HG03460 (cell line): ENCODE measurements at regions not wholly inside any gene's neighbourhood (a gene's known extent, or its start where the extent isn't known, plus 50 kb on each side); places are given as distances from the start of the nearest gene placed in this dataset.

ENCODE experiments used
- ATAC-seq: cut with Tn5 transposase; IDR thresholded peaks from one replicate; pipeline ENCODE4 v1.9.1; 2021; ENCODE audit not compliant: unreplicated experiment

DNA sequence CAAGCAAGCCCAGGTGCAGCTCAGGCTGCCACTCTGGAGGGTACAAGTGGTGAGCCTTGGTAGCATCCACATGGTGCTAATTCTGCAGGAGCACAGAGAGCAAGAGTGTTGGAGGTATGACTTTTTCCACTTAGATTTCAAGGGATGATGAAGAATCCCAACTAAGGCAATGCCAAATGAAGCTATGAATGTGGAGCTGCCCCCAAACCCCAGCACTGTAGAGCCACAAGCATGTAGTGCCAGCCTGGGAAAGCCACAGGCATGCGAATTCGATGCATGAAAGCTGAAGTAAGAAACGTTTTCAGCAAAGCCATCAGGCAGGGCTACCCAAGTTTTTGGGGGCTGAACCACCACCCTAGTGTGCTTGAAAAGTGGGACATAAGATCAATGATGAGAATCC lies 251.1 kb downstream of the HAO1 start:
- ATAC-seq, result no peak

DNA sequence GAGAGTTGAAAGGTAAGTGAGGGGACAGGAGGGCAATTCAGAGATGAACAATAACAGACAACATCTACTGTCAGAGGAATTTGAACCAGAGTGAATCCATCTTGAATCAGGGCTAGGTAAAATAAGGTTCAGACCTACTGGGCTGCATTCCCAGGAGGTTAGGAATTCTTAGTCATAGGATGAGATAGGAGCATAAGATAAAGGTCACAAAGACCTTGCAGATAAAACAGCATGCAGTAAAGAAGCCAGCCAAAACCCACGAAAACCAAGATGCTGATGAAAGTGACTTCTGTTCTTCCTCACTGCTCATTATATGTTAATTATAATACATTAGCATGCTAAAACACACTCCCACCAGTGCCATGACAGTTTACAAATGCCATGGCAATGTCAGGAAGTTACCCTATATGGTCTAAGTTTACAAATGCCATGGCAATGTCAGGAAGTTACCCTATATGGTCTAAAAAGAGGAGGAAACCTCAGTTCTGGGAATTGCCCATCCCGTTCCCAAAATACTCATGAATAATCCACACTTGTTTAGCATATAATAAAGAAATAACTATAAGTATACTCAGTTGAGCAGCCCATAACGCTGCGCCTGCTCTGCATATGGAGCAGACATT lies 248.5 kb downstream of the HAO1 start:
- no peak for ATAC-seq

DNA sequence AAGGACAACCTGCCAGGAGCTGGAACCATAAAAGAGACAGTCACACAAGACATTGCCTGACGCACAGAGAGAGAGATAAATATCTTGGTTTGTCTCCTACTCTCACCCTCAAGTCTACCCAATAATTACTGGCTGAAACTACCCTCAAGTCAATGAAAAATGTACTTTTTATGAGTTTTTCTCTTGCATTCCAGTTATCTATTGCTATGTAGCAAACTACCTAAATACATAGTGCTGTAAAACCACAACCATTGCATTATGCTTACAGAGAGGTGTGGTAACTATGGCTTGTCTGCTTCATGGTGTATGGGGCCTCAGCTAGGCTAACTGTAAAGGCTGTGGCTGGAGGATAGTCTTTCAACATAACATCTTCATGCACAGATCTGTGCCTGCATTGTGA lies 247.8 kb downstream of the HAO1 start:
- ATAC-seq, result no peak

DNA sequence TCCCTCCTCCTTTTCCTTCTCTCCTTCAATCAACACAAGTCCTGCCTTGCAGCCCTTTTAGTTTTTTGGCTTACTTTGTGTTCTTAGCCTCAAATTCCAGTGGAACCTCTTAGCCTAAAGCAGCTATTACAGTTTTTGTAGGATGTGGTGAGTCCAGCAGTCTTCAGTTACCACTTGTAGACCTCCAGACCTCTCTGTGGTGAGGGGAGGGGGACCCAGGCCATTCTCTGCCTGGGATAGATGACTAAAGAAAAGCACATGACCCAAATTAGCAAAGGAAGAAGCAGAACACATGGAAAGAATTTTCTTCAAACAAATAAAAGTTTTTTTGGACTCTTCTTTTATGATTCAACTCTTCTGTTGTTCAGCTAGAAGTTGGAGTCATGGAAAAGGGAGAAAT lies 246.5 kb downstream of the HAO1 start:
- no peak for ATAC-seq

DNA sequence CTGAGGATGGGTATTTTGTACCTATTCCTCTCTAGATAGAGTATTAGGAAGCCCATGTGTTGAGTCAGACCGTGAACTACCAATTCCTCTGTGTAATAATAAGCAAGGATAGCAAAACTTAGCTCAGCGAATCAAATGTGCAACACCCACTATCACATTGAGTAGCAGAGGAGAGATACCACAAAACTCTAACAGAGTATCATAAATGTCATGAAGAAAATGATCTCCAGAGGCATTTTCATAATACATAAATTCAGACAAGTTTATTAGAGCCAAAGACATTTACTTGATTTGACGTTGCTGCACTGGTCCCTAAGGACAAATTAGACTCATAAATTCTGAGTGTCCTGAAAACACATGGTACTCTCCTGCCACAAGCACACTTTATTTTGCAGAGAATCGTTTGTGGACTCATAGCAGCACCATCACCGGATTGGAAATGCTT lies 245.2 kb downstream of the HAO1 start:
- ATAC-seq, result no peak

DNA sequence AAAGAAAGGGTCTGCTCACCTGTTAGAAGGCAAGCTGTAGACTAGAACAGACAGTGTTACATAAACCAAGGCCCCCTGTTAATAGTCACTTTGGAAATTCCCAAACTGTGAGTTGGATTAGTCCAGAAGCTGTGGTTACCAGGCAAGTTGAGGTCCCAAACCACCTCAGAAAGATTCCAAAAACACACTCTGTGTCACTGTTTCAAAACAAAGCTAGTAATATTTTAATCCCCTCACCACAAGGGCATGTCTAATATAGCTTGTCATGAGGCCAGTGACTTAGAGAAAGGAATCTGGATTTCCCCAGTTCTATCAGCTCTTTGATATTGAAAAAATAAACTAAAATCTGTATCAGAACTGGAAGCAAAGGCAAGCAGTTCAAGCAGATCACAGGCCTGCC lies 244.6 kb downstream of the HAO1 start:
- ATAC-seq, result no peak

DNA sequence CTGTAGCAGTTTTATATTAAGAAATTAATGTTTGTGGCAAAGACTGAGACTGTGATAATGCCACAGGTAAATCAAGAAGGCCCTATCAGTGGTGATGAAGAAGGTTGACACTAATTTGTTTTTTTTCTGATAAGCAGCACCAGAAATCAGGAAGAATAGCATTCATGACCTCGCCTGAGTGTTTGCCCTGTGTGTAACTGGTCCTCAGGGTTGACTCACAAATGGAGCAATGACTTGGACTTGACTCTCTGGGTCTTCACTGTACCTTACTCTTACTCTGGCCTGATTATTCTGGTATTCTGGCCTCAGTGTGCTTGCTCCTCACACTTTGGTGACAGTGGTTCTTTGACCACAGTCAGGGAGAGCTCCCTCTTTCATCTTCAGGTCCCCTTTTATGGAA lies 243.9 kb downstream of the HAO1 start:
- no peak for ATAC-seq

DNA sequence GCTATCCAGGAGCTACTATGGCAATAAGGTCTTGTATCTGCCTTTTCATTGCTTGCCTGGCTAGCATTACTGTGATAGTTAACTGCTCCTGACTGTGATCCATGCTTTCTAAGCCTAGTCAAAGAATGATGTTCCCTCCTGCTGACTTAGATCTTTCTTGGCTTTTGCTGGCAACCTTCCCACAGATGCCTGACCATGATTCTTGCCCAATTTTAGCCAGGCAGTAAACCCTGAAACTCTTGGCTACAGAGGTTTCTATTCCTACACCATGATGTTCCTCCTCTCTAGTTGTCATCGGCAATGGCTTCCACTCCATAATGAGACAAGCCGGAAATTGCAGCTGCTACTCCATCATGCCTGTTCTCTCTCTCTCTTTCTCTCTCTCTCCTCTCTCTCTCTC lies 238.1 kb downstream of the HAO1 start:
- ATAC-seq, result no peak

DNA sequence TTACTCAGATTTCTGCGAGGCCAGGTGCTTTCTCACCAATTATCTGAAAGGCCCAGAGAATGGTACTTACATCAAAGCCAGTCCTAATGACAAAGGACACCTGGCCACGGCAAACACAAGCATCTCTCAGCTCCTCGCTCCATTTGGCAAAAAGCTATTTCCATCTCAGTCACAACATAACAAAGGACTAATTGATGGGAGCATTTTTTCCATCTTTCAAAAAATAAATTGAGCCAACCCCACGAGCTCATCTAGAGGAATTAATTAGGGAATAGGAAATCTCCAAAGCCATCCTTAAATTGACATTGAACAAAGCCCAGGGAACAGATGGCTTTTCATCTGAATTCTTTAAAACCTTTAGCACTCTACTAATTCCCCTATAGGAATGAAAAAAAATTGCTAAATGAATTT lies 236.7 kb downstream of the HAO1 start:
- no peak for ATAC-seq

DNA sequence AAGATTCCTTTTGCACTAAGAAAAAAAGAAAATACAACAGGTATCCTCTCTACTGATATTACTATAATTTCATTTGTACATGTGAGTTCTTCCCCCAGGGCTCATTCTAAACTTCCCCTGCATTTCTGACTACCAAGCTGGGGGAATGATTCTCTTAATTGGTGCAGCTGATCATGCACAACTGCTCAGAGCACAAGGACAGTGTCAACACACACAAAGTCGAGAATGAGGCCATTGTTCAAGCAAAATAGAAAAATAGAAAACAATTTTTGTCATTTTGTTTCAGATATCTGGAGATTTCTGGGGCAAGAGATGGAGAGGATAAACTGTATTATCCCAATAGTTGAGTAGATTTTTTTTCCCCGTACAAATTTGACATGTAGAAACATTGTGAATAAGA lies 236.3 kb downstream of the HAO1 start:
- no peak for ATAC-seq

DNA sequence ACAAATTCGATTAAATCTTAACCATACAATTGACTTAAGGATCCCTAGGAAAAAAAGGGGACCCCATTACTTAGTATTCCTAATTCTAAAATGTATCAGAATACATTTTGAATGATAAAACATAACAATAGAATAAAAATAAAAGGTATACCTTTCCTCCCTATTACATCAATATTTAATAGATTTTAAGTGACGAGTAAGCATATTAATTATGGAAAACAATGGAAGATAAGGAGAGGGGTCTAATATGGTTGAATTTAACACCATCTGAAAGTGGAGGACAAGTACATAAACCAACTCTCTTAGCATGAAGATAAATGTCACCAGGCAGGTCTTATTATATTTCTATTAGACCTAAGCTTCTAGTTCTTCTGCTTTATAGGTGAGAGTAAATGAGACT lies 232.1 kb downstream of the HAO1 start:
- ATAC-seq, result no peak

DNA sequence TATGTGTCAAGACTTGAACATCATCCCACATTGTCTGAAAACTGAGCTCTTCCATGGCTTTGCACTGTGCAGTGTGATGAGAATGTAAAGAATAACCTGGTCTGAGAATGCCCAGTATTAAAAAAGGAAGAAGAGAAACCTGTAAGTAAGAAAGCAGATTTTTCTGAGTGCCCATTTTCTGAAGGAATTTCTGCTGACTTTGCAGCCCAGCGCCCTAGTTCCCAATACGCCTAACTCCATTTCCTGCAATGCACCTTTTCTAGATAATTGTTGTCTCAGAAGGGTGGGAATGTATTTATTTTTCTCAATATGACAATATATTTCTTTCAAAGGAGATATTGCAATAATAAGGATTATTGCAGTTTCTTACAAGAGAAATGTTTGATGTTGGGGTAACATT lies 231.5 kb downstream of the HAO1 start:
- ATAC-seq, result no peak

DNA sequence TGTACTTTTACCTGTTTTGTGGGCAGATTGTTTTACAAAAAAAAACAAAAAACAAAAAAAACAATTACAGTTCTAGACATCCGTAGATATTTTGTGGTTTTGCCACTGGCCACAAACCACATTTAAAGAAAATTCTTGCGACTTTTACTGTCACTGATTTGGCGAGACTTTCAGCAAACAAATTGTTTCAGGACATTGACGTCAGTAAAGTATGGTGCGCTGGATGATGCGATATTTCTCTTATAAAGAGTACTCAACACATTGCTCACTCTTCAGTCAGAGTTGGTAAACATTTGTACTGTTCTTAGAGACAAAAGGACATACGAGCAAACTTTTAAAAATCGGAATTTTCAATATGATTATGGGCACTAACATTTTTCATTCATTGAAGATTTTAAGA lies 229.8 kb downstream of the HAO1 start:
- ATAC-seq, result no peak

DNA sequence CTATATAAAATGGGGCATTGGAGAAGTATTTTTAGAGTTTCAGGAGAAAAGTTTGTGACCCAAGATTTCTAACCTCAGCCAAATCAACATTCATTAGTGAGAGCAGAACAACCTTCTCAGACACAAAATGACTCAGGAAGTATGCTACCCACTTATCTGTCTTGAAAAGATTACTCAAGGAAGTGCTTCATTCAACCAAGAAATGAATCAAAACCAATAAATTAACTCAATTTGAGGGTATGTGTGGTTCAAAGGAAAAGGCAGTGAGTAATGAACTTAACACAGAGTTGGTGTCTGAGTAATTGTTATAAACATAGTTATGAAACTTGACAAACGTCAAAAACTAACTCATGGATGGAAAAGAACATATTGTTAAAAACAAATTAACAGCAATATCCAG lies 227.6 kb downstream of the HAO1 start:
- no peak for ATAC-seq

DNA sequence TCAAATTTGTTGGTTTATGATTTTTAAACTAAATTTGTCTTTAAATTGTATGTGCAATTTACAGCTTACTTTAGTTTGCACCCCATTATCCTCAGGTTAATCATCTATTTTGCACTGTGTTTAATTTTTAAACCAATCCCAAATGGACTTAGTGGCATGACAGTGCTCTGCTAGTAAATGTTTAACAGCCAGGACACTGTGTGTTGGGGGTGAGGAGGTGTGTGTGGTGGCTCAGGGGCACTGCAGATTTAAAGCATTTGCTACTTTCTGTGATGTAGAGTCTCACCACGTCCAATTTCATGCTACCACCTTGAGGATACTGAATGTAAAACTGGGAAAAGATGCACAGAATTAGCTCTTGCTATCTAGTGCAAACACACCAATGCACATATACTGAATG lies 225.7 kb downstream of the HAO1 start:
- no peak for ATAC-seq

DNA sequence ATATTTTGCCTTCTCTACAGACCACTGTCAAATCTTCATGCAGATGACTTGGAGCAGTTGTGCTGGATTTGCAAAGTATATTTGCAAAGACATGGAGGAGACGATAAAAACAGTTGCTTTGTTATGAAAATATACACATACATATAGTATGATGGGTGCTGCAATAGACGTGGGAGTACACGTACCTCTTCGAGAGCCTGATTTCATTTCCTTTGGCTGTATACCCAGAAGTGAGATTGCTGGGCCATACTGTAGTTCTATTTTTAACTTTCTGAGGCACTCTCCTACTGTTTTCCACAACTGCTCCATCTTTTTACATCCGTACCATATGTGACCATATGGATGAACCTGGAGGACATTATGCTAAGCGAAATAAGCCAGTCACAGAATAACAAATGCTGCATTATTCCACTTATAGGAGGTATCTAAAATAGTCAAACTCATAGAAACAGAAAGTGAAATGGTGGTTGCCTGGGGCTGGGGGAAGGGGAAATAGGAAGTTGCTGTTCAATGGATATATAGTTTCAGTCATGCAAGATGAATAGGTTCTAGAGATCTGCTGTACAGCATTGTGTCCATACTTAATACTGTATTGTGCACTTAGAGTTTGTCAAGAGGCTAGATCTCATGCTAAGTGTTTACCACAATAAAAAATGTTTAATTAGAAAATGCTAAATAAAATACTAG lies 223.8 kb downstream of the HAO1 start:
- ATAC-seq, result no peak

DNA sequence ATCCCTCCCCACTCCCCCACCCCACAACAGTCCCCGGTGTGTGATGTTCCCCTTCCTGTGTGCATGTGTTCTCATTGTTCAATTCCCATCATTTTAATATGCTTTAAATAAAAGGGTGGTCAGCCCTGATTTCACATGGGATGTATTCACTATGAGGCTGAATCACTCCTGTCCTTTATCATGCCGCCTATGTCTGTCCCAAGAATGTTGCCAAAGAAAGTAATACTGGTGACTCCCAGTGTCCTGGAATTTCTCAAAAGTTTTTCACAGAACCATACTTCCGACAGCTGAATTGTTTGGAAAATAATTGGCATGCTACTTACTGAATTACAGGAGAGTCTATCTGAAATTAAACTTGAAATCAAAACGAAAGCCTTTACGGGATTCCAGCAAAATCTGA lies 217.7 kb downstream of the HAO1 start:
- ATAC-seq, result no peak

DNA sequence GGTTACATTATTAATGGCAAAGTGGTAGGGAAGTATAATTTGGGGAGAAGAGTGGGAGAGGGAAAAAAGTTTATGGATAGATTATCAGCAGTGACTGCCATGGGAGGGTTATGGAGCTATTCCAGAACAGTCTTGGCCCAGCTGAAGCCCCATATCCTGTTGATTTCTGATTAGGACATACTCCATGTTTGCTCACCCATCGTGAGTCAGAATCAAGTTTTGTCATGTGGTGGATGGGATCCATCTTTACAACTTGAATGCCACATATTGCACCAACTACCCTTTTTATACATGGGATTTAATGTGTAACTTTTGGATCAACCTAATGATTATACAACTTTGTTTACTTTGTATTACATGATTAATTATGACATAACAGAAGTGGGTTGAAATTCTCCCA lies 217.0 kb downstream of the HAO1 start:
- no peak for ATAC-seq

DNA sequence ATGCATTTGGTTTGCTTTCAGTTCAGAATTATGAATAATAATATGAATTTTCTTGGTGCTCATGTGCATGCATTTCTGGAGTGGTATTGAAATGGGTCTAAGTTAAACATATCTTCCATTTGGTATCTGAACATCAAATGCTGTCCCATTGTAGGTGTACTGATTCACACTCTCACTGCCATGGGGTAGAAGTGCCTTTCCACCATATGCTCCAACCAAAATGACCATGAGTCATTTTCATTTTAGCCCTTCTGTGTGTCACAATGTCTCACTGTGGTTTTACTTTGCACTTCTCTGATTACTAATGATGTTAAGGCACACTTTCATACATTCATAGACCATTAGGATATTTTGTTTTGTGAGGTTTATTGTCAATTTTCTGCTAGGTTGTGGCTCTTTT lies 211.9 kb downstream of the HAO1 start:
- no peak for ATAC-seq

DNA sequence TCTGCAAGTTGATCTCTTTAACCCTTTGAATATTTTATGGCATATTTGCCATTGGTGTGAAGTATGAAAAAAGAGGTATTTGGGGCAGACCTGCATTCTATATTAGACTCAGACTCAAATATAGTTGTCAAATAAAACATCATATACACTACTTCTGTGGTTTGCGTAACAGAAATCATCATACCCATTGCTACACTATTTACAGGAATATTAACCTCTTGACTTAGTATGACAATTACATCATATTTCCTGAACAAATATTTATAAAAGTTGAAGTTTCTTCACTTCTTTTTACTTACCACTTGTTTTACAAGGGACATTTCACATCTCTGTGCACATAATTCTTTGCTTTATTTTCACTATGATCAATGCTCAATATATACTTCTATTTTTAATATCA lies 206.0 kb downstream of the HAO1 start:
- no peak for ATAC-seq

DNA sequence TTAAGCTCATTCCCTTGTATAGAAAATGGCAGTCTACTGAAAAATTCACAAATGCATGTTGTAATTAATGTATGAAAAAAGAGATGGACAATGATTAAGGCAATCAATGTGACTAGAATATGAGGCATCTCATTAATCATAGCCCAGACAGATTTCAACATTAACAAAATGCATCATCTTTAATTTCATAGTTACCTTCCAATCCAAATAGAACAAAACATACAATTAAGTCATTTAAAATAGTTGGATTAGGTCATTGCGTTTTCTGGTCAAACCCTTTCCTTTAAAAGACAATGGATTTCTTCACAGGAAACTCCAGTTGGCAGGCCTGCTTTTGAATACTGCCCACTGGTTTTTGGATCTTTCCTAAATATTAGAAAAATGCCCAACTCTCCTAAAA lies 203.9 kb downstream of the HAO1 start:
- ATAC-seq, result no peak

DNA sequence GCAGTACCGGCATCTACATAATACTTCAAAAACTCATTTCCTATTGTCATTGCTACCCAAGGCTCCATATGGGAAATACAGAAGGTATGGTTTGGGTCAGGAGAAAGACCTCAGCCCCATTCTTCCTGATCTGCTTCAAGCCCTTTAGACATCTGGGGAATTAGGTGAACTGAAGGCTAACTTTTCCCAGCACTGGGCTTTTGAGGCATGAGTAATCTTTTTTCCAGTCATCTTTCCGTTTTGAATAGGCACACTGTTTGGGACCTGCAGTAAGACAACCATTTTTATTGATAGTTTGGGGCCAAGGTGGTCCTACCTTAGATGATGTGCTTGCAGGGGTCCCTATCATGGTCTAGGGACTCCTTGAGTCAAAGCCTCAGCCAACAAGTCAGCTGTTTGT lies 198.4 kb downstream of the HAO1 start:
- ATAC-seq, result no peak

DNA sequence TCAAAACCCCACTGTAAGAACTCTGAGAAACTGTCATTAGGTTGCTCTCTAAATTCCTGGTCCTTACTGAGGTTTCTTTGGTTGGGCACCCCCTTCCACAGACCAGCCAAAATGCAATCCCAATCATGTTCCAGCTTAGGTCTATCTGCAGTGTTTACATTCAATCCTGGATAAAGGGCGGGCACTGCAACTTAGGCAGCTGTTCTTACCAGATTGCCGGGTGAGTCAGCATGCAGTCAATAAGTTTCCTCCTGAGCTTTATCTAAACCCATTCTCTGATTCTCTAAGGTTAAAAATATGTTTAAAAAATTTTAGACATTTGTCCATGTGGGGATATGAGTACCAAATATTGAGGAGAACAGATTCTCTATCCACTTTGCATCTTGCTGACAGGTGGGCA lies 197.8 kb downstream of the HAO1 start:
- ATAC-seq, result no peak
